GOT3 (cell line): ENCODE measurements at regions not wholly inside any gene's neighbourhood (a gene's known extent, or its start where the extent isn't known, plus 50 kb on each side); places are given as distances from the start of the nearest gene placed in this dataset.

Experiments used
- DNase-seq: peaks from one replicate; lab custom pipeline; 2025; ENCODE audit warnings: mixed read lengths; lab: John Stamatoyannopoulos, UW

DNA sequence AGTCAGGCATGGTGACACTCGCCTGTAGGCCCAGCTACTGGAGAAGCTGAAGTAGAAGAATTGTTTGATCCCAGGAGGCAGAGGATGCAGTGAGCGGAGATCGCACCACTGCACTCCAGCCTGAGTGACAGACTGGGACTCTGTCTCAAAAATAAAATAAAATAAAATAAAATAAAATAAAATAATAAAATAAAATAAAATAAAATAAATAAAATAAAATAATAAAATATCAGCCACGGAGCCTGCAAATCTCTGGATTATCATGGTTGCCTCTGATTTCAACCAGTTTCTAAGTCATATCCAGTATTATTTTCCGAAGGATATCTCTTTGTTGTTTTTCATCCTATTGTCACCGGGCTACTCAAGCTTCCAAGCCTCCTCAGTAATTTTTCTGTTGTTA lies 51.7 kb upstream of the FZD8 start:
- no peak for DNase-seq
